OCI-LY7 (cell line): ENCODE measurements at regions not wholly inside any gene's neighbourhood (a gene's known extent, or its start where the extent isn't known, plus 50 kb on each side); places are given as distances from the start of the nearest gene placed in this dataset.

ENCODE experiments used
- BruUV-seq: library from RNA; stranded (reverse); fragments of 400-500 nt; replicated peaks from 2 replicates; lab custom pipeline; 2021; lab: Mats Ljungman, UMichigan
- CTCF ChIA-PET: fragments of 300-600 bp; sonication (Branson Sonifier 250); formaldehyde crosslinking; loops from one replicate; lab custom pipeline; 2022; ENCODE audit warnings: antibody characterized with exemption; ENCODE audit not compliant: unreplicated experiment; lab: Charles Lee
- POLR2A ChIA-PET: fragments of 300-600 bp; sonication (Branson Sonifier 250); formaldehyde crosslinking; loops from one replicate; lab custom pipeline; 2022; ENCODE audit warnings: antibody characterized with exemption; lab: Charles Lee
- DNase-seq: peaks from one replicate; pipeline ENCODE4 v3.0.0-alpha.2; 2015; ENCODE audit warnings: low spot score
- H2AFZ ChIP-seq: fragments of 200-600 bp; sonication (generic), shearing (Covaris generic); 2 replicates; pipeline ENCODE4 v1.6.1; 2014; ENCODE audit warnings: mild to moderate bottlenecking, antibody characterized with exemption, low read length, moderate library complexity
- H3K27ac ChIP-seq: fragments of 200-600 bp; sonication (generic); 2 replicates; pipeline ENCODE4 v1.5.1; 2014; ENCODE audit warnings: mixed run types, low read depth, mild to moderate bottlenecking, moderate library complexity, low read length, inconsistent platforms; ENCODE audit not compliant: poor library complexity, severe bottlenecking
- H3K36me3 ChIP-seq: fragments of 200-600 bp; sonication (generic); 2 replicates; pipeline ENCODE4 v1.6.1; 2014; ENCODE audit warnings: mild to moderate bottlenecking, antibody characterized with exemption, low read length, moderate library complexity, mixed read lengths; ENCODE audit not compliant: insufficient read depth
- H3K4me1 ChIP-seq: fragments of 200-600 bp; sonication (generic); 2 replicates; pipeline ENCODE4 v1.5.1; 2014; ENCODE audit warnings: mild to moderate bottlenecking, low read length; ENCODE audit not compliant: insufficient read depth, poor library complexity, severe bottlenecking
- H3K4me2 ChIP-seq: fragments of 200-600 bp; sonication (generic); 2 replicates; pipeline ENCODE4 v1.6.1; 2014; ENCODE audit warnings: mild to moderate bottlenecking, low read length
- H3K4me3 ChIP-seq: fragments of 200-600 bp; sonication (generic); 2 replicates; pipeline ENCODE4 v1.5.1; 2014; ENCODE audit warnings: mild to moderate bottlenecking, low read depth, low read length; ENCODE audit not compliant: poor library complexity, severe bottlenecking
- H3K79me2 ChIP-seq: fragments of 200-600 bp; sonication (generic); 2 replicates; pipeline ENCODE4 v1.6.1; 2016; ENCODE audit warnings: low read depth, mild to moderate bottlenecking, low read length, moderate library complexity, mixed read lengths; ENCODE audit not compliant: insufficient read depth
- H3K9me2 ChIP-seq: fragments of 200-600 bp; sonication (generic); 2 replicates; pipeline ENCODE4 v1.6.1; 2016; ENCODE audit warnings: mild to moderate bottlenecking, low read length, mixed read lengths; ENCODE audit not compliant: insufficient read depth
- H3K9me3 ChIP-seq: fragments of 200-600 bp; sonication (generic); 2 replicates; pipeline ENCODE4 v1.6.1; 2014; ENCODE audit warnings: mild to moderate bottlenecking, mixed run types, low read length, mixed read lengths
- H4K20me1 ChIP-seq: fragments of 200-600 bp; sonication (generic); 2 replicates; pipeline ENCODE4 v1.6.1; 2014; ENCODE audit warnings: mild to moderate bottlenecking, antibody characterized with exemption, low read length, moderate library complexity, mixed read lengths; ENCODE audit not compliant: insufficient read depth
- EZH2phosphoT487 ChIP-seq: fragments of 200-600 bp; sonication (generic); IDR thresholded peaks from 2 replicates; pipeline ENCODE4 v1.6.1; 2018; ENCODE audit warnings: low read depth, borderline replicate concordance, mild to moderate bottlenecking, mixed run types, antibody characterized with exemption, low read length, moderate library complexity, mixed read lengths
- intact Hi-C: fragments of 100-400 bp; cut with micrococcal nuclease; formaldehyde crosslinking; loops from one replicate; pipeline ENCODE4 v1.10.0; 2022; ENCODE audit not compliant: unreplicated experiment
- TF ChIP-seq, protein P1 (sequence below): fragments of 200-600 bp; sonication (generic); conservative IDR thresholded peaks from 2 replicates; pipeline ENCODE4 v1.5.1; 2014; ENCODE audit warnings: mild to moderate bottlenecking, antibody characterized with exemption, low read length, moderate library complexity, mixed read lengths

DNA sequence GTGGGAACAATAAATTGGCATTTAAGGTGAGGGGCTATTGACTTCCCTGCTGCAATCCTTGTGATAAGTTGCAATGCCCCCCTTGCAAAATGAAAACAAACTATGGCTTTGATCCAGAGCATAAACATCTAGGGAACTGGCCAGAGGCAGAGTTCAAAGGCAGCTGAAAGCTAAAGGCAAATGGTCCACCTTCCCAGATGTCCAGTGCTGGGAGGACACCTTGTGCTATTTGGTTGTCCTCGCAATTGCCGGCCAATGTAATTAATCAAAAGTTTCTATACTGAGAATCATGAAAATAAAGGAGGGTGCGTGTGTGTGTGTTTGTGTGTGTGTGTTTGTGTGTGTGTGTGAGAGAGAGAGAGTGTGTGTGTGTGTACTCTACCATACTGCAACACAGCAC is 337.4 kb downstream of the CBLN4 start:
- Histone ChIP-seq H3K4me2 (no peak overlapping the region), H3K9me3 (no peaks in the 10 kb centered on the region), H3K4me1 (no peaks in the 10 kb centered on the region), H3K4me3 (no peak overlapping the region), H3K36me3 (no peaks in the 10 kb centered on the region), H2AFZ (no peak overlapping the region), H3K9me2 (no peaks in the 10 kb centered on the region), H3K79me2 (no peaks in the 10 kb centered on the region), H4K20me1 (no peaks in the 10 kb centered on the region), H3K27ac (no peak overlapping the region)
- intact Hi-C loops, result no loop called here
- BruUV-seq, result no TSS peak
- CTCF ChIA-PET, result no interaction called here
- DNase-seq, result no peak
- TF ChIP-seq, protein P1, sequence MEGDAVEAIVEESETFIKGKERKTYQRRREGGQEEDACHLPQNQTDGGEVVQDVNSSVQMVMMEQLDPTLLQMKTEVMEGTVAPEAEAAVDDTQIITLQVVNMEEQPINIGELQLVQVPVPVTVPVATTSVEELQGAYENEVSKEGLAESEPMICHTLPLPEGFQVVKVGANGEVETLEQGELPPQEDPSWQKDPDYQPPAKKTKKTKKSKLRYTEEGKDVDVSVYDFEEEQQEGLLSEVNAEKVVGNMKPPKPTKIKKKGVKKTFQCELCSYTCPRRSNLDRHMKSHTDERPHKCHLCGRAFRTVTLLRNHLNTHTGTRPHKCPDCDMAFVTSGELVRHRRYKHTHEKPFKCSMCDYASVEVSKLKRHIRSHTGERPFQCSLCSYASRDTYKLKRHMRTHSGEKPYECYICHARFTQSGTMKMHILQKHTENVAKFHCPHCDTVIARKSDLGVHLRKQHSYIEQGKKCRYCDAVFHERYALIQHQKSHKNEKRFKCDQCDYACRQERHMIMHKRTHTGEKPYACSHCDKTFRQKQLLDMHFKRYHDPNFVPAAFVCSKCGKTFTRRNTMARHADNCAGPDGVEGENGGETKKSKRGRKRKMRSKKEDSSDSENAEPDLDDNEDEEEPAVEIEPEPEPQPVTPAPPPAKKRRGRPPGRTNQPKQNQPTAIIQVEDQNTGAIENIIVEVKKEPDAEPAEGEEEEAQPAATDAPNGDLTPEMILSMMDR, result no peak
- no peak for TF ChIP-seq EZH2phosphoT487
- POLR2A ChIA-PET, result no interaction called here

DNA sequence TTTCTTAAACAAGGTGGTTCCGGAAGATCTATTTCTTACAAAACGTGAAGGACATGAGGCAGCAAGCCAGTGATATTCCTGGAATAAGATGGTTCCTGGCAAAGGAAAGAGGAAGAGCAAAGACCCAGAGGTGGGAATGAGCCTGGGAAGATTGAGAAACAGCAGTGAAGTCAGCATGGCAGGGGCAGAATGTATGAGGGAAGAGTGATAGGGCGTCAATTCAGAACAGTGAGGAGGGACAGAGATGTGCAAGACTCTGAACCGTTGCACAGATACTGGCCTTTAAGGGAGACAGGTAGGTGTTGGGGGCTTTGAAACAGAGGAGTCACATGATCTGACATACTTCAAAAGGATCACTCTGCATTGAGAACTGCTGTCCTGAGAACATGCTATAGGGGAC is 338.3 kb downstream of the CBLN4 start:
- Histone ChIP-seq H3K9me3 (no peaks in the 10 kb centered on the region), H3K79me2 (no peaks in the 10 kb centered on the region), H3K36me3 (no peaks in the 10 kb centered on the region), H3K4me3 (no peak overlapping the region), H2AFZ (no peak overlapping the region), H3K9me2 (no peaks in the 10 kb centered on the region), H4K20me1 (no peaks in the 10 kb centered on the region), H3K4me2 (no peak overlapping the region), H3K4me1 (no peaks in the 10 kb centered on the region), H3K27ac (no peak overlapping the region)
- no TSS peak for BruUV-seq
- ChIA-PET CTCF (no interaction called here), POLR2A (no interaction called here)
- no peak for TF ChIP-seq EZH2phosphoT487
- TF ChIP-seq, protein P1, result no peak
- DNase-seq, result no peak
- intact Hi-C loops, result no loop called here

DNA sequence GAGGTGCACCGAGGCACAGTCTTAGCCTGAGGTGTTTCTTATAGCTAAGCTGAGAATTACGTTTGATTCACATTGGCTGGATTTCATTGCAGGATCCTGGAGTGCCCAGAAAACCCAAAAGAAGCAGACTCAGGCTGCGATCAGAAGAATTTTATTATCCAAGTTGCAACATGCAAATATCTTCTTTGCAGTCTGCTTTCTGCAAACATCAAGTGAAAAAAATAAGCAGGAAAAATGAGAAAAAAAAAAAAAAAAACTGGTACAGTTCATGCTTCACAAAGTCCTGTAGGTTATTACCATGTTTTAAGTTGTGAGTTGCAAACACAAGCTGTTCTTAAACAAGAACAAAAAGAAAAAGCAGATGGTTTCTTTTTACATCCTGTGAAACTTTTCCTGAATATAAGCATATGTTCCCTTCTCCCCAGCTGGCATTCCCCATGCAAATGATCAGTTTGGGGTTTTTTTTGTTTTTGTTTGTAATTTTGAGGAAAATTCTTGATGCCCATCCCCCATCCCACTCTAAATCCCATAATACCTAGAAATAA is 349.0 kb downstream of the CBLN4 start:
- intact Hi-C loops, result no loop called here
- no peaks in the 10 kb centered on the region for H4K20me1 ChIP-seq
- TF ChIP-seq EZH2phosphoT487, result no peak
- TF ChIP-seq, protein P1, result no peak
- no TSS peak for BruUV-seq
- no peak overlapping the region for H2AFZ ChIP-seq
- DNase-seq, result no peak
- no peaks in the 10 kb centered on the region for H3K4me1 ChIP-seq
- CTCF ChIA-PET, result no interaction called here
- H3K36me3 ChIP-seq, result no peaks in the 10 kb centered on the region
- H3K9me3 ChIP-seq, result no peaks in the 10 kb centered on the region
- POLR2A ChIA-PET, result no interaction called here
- H3K4me3 ChIP-seq, result no peak overlapping the region
- H3K4me2 ChIP-seq, result no peak overlapping the region
- H3K79me2 ChIP-seq, result no peaks in the 10 kb centered on the region
- H3K27ac ChIP-seq, result no peak overlapping the region
- no peaks in the 10 kb centered on the region for H3K9me2 ChIP-seq
